Epithelial cell of esophagus (primary cell): ENCODE measurements at regions not wholly inside any gene's neighbourhood (a gene's known extent, or its start where the extent isn't known, plus 50 kb on each side); places are given as distances from the start of the nearest gene placed in this dataset.

ENCODE experiments used
- DNase-seq: peaks from one replicate; pipeline ENCODE4 v3.0.0; 2010; ENCODE audit warnings: low read depth
- H3K4me3 ChIP-seq: 2 replicates; pipeline ENCODE4 v1.5.1; 2011; ENCODE audit warnings: mild to moderate bottlenecking, low read length, control low read depth
- CTCF ChIP-seq: IDR thresholded peaks from 2 replicates; pipeline ENCODE4 v1.5.1; 2011; ENCODE audit warnings: low read depth, mild to moderate bottlenecking, low read length, control low read depth, inconsistent platforms; ENCODE audit not compliant: insufficient read depth; ENCODE audit errors: missing control alignments

GRCh38 chr1:95368178-95368577, 134.2 kb downstream of the RWDD3 start:
- H3K4me3 ChIP-seq, result no peak overlapping the region
- no peak for TF ChIP-seq CTCF
- no peak for DNase-seq

GRCh38 chr1:95369985-95370690, 136.1 kb downstream of the RWDD3 start:
- TF ChIP-seq CTCF, result peak; percentile 10
- no peak for DNase-seq
- no peak overlapping the region for H3K4me3 ChIP-seq

GRCh38 chr1:95370691-95371562, 136.9 kb downstream of the RWDD3 start:
- TF ChIP-seq CTCF, result no peak
- no peak overlapping the region for H3K4me3 ChIP-seq
- DNase-seq, result no peak

- DNase-seq, result no peak
- H3K4me3 ChIP-seq, result no peak overlapping the region
- TF ChIP-seq CTCF, result no peak
These were observed 137.8 kb downstream of the RWDD3 start for GRCh38 chr1:95371666-95372282.

GRCh38 chr1:95375174-95375573, 141.2 kb downstream of the RWDD3 start:
- no peak overlapping the region for H3K4me3 ChIP-seq
- no peak for TF ChIP-seq CTCF
- DNase-seq, result no peak

- no peak for TF ChIP-seq CTCF
- no peak for DNase-seq
- H3K4me3 ChIP-seq, result no peak overlapping the region
These were observed 146.9 kb downstream of the RWDD3 start for GRCh38 chr1:95380909-95381308.
